IPS-NIHi7 (cell line): ENCODE measurements at regions not wholly inside any gene's neighbourhood (a gene's known extent, or its start where the extent isn't known, plus 50 kb on each side); places are given as distances from the start of the nearest gene placed in this dataset.
"Not testable (repeated sequence)": the region's sequence is repeated elsewhere in the genome, so short reads cannot be mapped to it uniquely, and the experiment has no call there.

Experiments used
- DNase-seq: peaks from one replicate; pipeline ENCODE4 v3.0.0; 2012; ENCODE audit warnings: mixed read lengths; ENCODE audit errors: extremely low spot score

DNA sequence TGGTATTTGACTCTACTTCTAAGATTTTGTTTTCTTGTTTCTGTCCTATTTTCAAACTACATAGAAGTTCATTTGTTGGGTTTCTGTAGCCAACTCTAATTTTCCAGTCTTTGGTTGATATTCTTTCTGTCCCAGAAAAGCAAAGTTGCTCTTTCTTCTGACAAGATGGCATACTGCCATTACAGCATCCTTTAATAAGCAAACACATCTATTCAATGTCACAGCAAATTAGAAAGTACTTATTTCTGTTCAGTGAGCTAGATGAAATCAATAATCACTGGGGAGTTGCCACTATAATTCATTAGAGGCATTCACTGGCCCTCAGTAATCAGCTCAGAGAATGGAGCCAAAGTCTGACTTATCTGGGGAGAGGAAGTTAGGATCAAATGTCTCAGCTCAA, 1258.0 kb upstream of the IGFBP7 start:
- DNase-seq, result no peak

DNA sequence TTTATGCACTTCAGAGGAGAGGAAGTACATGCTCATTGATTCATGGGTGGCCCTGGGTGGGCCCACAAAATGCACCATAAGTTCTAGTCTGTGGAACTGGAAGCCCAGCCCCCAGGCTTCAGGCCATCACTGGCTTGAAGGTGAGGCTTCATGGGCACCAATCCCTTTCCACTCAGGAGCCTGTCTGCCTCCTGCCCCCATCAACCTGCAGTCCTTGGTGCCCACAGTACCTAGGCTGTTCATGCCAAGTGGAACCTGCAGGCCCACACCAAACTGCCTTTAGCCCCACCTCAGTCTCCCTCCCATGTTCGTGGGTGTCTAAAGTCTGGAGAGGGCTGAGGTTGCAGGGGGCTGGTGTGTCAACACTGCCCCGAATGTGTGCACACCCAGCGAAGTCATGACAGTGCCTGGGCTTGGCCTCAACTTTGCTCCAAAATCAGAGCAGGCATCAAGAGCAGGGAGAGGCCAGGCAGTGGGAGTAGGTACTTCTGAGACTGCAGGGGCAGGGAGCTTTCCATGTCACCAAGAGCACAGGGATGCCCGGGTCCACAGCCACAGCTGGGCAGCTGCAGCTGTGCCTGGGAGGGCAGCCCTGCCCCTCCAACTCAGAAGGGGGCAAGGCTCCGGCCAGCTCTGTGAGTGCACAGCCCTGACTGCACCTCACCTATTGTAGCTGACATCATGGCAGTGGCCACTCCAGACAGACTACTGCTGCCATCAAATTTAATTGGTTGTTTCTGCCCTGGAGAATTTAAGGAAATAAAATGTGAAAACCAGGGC, 1250.4 kb upstream of the IGFBP7 start:
- no peak for DNase-seq

DNA sequence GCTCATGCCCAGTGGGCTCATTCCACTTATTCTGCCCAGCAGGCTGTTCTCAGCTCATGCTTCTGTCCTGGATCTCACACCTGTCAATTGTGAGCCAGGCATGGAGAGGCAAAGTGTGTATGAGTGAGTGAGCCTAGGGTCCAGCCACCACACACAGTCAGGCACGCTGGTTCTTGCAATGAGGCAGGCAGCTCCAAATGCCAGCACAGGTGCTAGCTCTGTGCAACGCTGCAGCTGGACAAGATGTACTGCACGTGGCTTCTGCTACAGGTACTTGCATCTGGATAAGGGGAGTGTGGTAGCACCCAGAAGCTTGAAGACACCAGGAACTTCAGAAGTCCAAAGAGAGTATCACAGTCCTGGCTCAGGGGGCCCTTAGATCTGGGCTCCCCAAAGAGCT, 1249.4 kb upstream of the IGFBP7 start:
- no peak for DNase-seq

DNA sequence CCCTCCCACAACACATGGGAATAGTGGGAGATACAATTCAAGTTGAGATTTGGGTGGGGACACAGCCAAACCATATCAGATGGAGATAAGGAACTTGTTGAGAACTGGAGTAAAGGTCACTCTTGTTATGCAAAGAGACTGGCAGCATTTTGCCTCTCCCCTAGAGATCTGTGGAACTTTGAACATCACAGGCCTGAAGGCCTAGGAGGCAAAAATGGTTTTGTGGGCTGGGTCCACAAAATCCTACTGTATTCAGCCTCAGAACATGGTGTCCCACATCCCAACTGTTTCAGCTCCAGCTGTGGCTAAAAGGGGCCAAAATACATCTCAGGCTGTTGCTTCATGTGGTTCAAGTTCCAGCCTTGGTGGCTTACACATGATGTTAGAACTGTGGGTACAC, 1247.8 kb upstream of the IGFBP7 start:
- DNase-seq, result no peak

DNA sequence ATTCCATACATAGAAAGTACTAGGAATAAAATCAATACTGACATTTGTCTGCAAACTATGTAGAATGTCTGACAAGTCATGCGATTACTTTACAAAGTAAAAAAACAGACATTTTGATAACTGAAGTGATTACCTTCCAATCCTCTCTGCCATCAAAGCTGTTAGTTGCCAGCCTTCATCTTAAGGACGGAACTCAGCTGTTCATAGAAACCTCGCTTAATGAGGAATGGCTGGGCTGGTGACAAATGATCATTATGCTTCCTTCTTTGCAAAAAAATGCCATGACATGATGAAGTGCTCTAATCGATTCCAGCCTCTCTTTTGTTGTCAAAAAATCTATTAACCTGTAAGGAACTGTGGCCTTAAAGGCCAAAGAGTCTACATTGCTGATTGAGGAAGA, 1214.9 kb upstream of the IGFBP7 start:
- DNase-seq, result no peak

GRCh38 chr4:58313444-58313843, 1203.3 kb upstream of the IGFBP7 start:
- DNase-seq, result no peak

DNA sequence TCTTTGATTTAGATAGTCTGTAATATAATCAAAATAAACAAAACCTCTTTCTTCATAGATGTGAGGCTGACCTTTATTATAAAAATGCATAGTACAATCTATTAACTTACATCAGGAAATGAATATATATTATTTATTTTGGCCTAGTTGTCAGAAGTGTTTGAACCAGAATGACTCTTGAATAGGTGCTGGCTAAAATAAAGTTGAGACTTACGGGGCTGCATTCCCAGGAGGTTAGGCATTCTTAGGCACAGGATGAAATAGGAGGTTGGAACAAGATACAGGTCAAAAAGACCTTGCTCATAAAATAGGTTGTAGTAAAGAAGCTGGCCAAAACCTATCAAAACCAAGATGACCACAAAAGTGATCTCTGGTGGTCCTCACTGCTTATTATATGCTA, 1193.3 kb upstream of the IGFBP7 start:
- DNase-seq, result no peak

DNA sequence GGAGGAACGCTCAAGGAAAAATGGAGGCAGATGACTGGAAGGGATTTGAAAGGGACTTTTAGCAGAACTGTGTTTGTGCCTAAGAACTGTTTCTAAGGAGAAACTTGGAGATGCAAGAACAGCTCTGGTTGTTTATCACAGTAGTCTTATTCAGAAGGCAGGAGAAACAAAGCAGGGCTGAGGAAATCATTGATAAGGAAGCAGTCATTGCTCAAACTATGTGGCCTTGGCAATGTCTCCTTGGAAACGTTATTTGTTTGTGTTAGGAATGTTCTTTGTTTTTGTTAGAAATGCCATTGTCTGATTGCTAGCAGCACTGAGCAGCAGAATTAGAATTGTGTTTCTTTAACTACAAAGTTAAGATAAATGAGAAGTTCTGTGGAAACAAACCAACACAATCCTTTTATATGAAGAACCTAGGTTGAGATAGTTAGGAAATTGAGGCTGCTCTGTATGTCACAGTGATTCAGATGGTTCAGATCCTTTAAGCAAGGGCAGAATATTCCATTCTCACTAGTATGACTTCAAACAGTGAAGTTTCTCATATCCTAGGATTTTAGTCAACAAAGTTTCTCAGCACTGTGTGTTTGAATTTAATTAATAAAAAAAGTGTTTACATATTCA, 1191.3 kb upstream of the IGFBP7 start:
- DNase-seq, result peak; percentile 26

DNA sequence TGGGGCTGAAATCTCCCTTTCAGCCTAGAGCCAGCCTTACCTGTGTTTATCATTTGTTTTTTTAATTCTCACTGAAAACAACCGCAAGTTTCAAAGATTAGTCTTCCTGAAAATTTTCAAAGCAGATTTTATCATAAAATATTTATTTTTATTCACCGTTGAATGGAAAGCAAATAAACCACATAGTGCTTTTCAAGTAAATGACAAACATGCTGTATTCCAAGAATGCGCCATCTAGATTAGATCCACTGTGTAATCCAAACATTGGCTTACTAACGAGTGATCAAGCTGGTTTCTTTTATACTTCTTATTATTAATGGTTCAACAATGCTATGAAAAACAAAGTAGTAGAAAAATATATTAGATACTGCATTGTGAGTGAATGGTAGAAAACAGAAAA, 1176.2 kb upstream of the IGFBP7 start:
- no peak for DNase-seq

GRCh38 chr4:58280928-58281327, 1170.7 kb upstream of the IGFBP7 start:
- not testable (repeated sequence) for DNase-seq

- DNase-seq, result no peak
Measured at GRCh38 chr4:58275856-58276255, 1165.7 kb upstream of the IGFBP7 start.

DNA sequence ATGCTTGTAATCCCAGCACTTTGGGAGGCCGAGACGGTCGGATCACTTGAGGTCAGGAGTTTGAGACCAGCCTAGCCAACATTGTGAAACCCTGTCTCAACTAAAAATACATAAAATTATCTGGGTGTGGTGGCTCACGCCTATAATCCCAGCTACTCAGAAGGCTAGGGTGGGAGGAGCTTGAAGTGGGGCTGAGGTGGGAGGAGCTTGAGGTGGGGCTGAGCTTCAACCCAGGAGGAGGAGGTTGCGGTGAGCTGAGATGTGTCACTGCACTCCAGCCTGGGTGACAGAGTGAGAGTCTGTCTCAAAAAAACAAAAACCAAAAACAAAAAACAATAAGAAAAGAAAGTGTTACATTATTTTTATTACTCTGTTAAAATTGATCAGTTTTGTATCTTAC, 1164.4 kb upstream of the IGFBP7 start:
- no peak for DNase-seq

GRCh38 chr4:58272311-58272710, 1162.1 kb upstream of the IGFBP7 start:
- no peak for DNase-seq

GRCh38 chr4:58265734-58266133, 1155.5 kb upstream of the IGFBP7 start:
- no peak for DNase-seq

GRCh38 chr4:58261526-58261925, 1151.3 kb upstream of the IGFBP7 start:
- no peak for DNase-seq

- DNase-seq, result no peak
Measured at GRCh38 chr4:58254291-58254690, 1144.1 kb upstream of the IGFBP7 start.

GRCh38 chr4:58252656-58253055, 1142.5 kb upstream of the IGFBP7 start:
- DNase-seq, result no peak

DNA sequence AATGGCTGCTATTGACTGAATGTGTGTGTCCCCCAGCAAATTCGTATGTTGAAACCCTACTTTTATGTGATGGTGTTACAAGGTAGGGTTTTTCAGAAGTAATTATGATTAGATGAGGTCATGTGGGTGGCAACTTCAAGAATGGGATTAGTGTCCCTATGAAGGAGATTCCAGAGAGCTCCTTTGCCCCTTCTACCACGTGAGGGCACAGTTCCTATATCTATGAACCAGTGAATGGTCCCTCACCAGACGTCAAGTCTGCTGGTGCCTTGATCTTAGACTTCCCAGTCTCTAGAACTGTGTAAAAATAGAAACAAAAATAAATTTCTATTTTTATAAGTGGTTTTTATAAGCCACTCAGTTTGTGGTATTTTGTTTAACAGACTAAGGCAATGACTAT, 1137.6 kb upstream of the IGFBP7 start:
- DNase-seq, result peak; percentile 27

GRCh38 chr4:58225460-58225859, 1115.3 kb upstream of the IGFBP7 start:
- DNase-seq, result no peak

DNA sequence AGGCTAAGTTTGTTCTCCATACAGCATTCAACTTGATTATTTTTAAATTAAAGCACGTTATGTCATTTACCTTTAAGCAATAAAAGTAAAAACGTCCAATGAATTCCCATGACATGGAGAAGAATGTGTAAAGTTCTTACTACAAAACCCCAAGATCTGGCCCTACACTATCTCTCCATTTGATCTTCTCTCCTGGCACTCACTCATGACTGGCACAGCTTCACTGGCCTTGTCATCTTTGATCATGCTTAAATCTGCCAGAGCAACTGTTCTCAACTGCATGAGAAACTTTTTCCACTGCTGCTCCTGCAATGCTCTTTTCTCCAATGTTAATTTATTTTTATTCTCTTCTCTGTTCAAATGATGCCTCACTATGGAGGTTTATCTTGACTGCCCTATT, 1109.0 kb upstream of the IGFBP7 start:
- DNase-seq, result no peak

- no peak for DNase-seq
Measured at GRCh38 chr4:58216461-58216860, 1106.3 kb upstream of the IGFBP7 start.

DNA sequence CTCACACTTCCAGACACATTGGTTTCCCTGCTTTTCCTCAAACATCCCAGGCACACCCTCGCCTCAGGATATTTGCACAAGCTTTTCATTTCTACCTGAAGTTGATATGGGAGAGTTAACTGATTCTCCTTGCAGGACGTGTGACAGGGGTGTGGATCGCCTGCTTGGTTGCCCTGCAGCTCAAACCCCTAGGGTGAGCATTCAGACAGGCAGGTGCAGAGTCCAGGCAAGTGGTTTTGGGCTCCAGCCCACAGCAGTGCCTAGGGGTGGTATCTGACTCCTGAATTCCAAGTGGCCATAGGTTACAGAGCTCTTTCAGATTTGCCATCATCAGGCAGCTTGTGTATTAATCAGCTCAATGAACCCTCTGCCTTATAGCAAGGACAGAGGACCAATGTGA, 1104.2 kb upstream of the IGFBP7 start:
- DNase-seq, result no peak

- no peak for DNase-seq
Measured at GRCh38 chr4:58209551-58209950, 1099.4 kb upstream of the IGFBP7 start.

GRCh38 chr4:58209001-58209400, 1098.8 kb upstream of the IGFBP7 start:
- DNase-seq, result no peak
